Osteocyte (in vitro differentiated cells): ENCODE measurements at regions not wholly inside any gene's neighbourhood (a gene's known extent, or its start where the extent isn't known, plus 50 kb on each side); places are given as distances from the start of the nearest gene placed in this dataset.

Experiments
- DNase-seq: peaks from one replicate; pipeline ENCODE4 v3.0.0; 2021; ENCODE audit warnings: mixed read lengths; ENCODE audit not compliant: unreplicated experiment; ENCODE audit errors: extremely low spot score
- H3K27ac Mint-ChIP-seq: one replicate; pipeline ENCODE4 v1.8.0; 2021; ENCODE audit warnings: mild to moderate bottlenecking, mixed read lengths; ENCODE audit not compliant: unreplicated experiment
- H3K27me3 Mint-ChIP-seq: one replicate; pipeline ENCODE4 v1.8.0; 2021; ENCODE audit warnings: mixed read lengths; ENCODE audit not compliant: unreplicated experiment
- H3K36me3 Mint-ChIP-seq: one replicate; pipeline ENCODE4 v1.8.0; 2021; ENCODE audit warnings: mixed read lengths; ENCODE audit not compliant: unreplicated experiment
- H3K4me1 Mint-ChIP-seq: one replicate; pipeline ENCODE4 v1.8.0; 2021; ENCODE audit warnings: mixed read lengths; ENCODE audit not compliant: unreplicated experiment
- H3K4me3 Mint-ChIP-seq: one replicate; pipeline ENCODE4 v1.8.0; 2021; ENCODE audit warnings: mild to moderate bottlenecking, moderate library complexity, mixed read lengths; ENCODE audit not compliant: unreplicated experiment
- H3K9me3 Mint-ChIP-seq: one replicate; pipeline ENCODE4 v1.8.0; 2021; ENCODE audit warnings: mixed read lengths; ENCODE audit not compliant: unreplicated experiment
- CTCF ChIP-seq: fragments of 200-600 bp; sonication (generic); IDR thresholded peaks from 2 replicates; pipeline ENCODE4 v1.5.0; 2021; ENCODE audit warnings: antibody characterized with exemption, mild to moderate bottlenecking, moderate library complexity

- DNase-seq, result no peak
- Mint-ChIP-seq H3K27me3 (peaks cover 14% of the 10 kb centered on the region), H3K36me3 (no peaks in the 10 kb centered on the region), H3K9me3 (no peaks in the 10 kb centered on the region), H3K4me3 (no peak overlapping the region), H3K4me1 (peaks cover 3% of the 10 kb centered on the region), H3K27ac (no peak overlapping the region)
- no peak for TF ChIP-seq CTCF
Measured at GRCh38 chr20:8079976-8080375, 52.1 kb upstream of the PLCB1 start.

DNA sequence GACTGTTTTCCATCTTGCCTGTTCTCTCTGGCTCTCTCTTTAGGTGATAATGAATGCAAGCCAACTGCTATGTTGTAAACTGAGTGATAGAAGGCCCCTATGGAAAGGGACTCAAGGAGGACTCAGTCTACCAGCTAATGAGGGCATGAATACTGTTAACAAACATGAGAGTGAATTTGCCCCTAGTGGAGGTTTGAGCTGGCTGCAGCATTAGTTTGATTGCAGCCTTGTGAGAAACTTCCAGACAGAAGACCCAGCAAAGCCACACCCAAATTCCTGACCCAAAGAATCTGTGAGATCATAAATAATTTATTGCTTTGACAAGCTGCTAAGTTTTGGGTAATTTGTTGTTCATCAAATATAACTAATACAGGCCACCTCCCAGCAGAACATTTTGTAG is 50.0 kb upstream of the PLCB1 start:
- H3K27me3 Mint-ChIP-seq, result peaks cover 33% of the 10 kb centered on the region
- no peaks in the 10 kb centered on the region for H3K36me3 Mint-ChIP-seq
- H3K4me3 Mint-ChIP-seq, result no peak overlapping the region
- H3K4me1 Mint-ChIP-seq, result peaks cover 3% of the 10 kb centered on the region
- no peak overlapping the region for H3K27ac Mint-ChIP-seq
- H3K9me3 Mint-ChIP-seq, result no peaks in the 10 kb centered on the region
- TF ChIP-seq CTCF, result peak; percentile 46
- no peak for DNase-seq
